Smooth muscle cell (in vitro differentiated cells): ENCODE measurements at regions not wholly inside any gene's neighbourhood (a gene's known extent, or its start where the extent isn't known, plus 50 kb on each side); places are given as distances from the start of the nearest gene placed in this dataset.
"Not testable (repeated sequence)": the region's sequence is repeated elsewhere in the genome, so short reads cannot be mapped to it uniquely, and the experiment has no call there.

ENCODE experiments used
- DNase-seq: peaks from one replicate; lab custom pipeline; 2025; ENCODE audit not compliant: unreplicated experiment; lab: John Stamatoyannopoulos, UW
- H2AFZ ChIP-seq: fragments of 200-600 bp; sonication (generic); 2 replicates; pipeline ENCODE4 v1.6.0; 2016; ENCODE audit warnings: antibody characterized with exemption, low read depth, mild to moderate bottlenecking
- H3F3A ChIP-seq: fragments of 200-600 bp; sonication (generic); 2 replicates; pipeline ENCODE4 v1.6.0; 2017; ENCODE audit warnings: antibody characterized with exemption, low read depth
- H3K27ac ChIP-seq: fragments of 200-600 bp; sonication (generic); 2 replicates; pipeline ENCODE4 v1.5.1; 2016; ENCODE audit warnings: low read depth, mild to moderate bottlenecking
- H3K27me3 ChIP-seq: fragments of 200-600 bp; sonication (generic); 2 replicates; pipeline ENCODE4 v1.6.1; 2016; ENCODE audit warnings: low read depth, mild to moderate bottlenecking
- H3K36me3 ChIP-seq: fragments of 200-600 bp; sonication (generic); 2 replicates; pipeline ENCODE4 v1.5.1; 2016; ENCODE audit warnings: low read depth
- H3K4me1 ChIP-seq: fragments of 200-600 bp; sonication (generic); 2 replicates; pipeline ENCODE4 v1.5.1; 2016; ENCODE audit warnings: low read depth
- H3K4me2 ChIP-seq: fragments of 200-600 bp; sonication (generic); 2 replicates; pipeline ENCODE4 v1.6.0; 2016; ENCODE audit warnings: mild to moderate bottlenecking
- H3K4me3 ChIP-seq: fragments of 200-600 bp; sonication (generic); 2 replicates; pipeline ENCODE4 v1.5.1; 2016; ENCODE audit warnings: mild to moderate bottlenecking
- H3K79me2 ChIP-seq: fragments of 200-600 bp; sonication (generic); 2 replicates; pipeline ENCODE4 v1.6.0; 2016; ENCODE audit warnings: low read depth, mild to moderate bottlenecking
- H3K9ac ChIP-seq: fragments of 200-600 bp; sonication (generic); 2 replicates; pipeline ENCODE4 v1.6.0; 2016; ENCODE audit warnings: low read depth
- H3K9me3 ChIP-seq: fragments of 200-600 bp; sonication (generic); replicated peaks from 2 replicates; pipeline ENCODE4 v1.5.1; 2016; ENCODE audit warnings: low read depth
- H4K20me1 ChIP-seq: fragments of 200-600 bp; sonication (generic); 2 replicates; pipeline ENCODE4 v1.6.0; 2016; ENCODE audit warnings: low read depth
- CTCF ChIP-seq: fragments of 200-600 bp; sonication (generic); IDR thresholded peaks from 2 replicates; pipeline ENCODE4 v1.5.1; 2017; ENCODE audit warnings: borderline replicate concordance, mild to moderate bottlenecking, antibody characterized with exemption; ENCODE audit not compliant: insufficient read depth, poor library complexity, severe bottlenecking
- whole genome bisulfite sequencing: methylation state at CpG from one replicate; pipeline ENCODE4 v1.1.7; 2016; ENCODE audit warnings: low lambda C conversion rate; 5-methylcytosine and 5-hydroxymethylcytosine counted together

- Histone ChIP-seq H3K27ac (no peak overlapping the region), H3K9me3 (no peaks in the 10 kb centered on the region), H4K20me1 (no peaks in the 10 kb centered on the region), H3K79me2 (no peaks in the 10 kb centered on the region), H2AFZ (no peak overlapping the region), H3F3A (no peaks in the 10 kb centered on the region), H3K36me3 (no peaks in the 10 kb centered on the region), H3K27me3 (no peaks in the 10 kb centered on the region), H3K4me2 (no peak overlapping the region), H3K4me1 (no peaks in the 10 kb centered on the region), H3K9ac (no peak overlapping the region), H3K4me3 (no peak overlapping the region)
- TF ChIP-seq CTCF: no peak
- 64% methylated on average over 5 of the region's 5 CpGs for WGBS
- no peak for DNase-seq
These were observed 319.5 kb upstream of the POF1B start for GRCh38 chrX:85698921-85699320.

GRCh38 chrX:85685843-85686242, 306.4 kb upstream of the POF1B start:
- Histone ChIP-seq H3K4me3 (no peak overlapping the region), H3K9me3 (no peaks in the 10 kb centered on the region), H3K27ac (no peak overlapping the region), H3K79me2 (no peaks in the 10 kb centered on the region), H3F3A (no peaks in the 10 kb centered on the region), H3K36me3 (no peaks in the 10 kb centered on the region), H3K27me3 (no peaks in the 10 kb centered on the region), H3K4me2 (no peak overlapping the region), H4K20me1 (no peaks in the 10 kb centered on the region), H3K9ac (no peak overlapping the region), H3K4me1 (no peaks in the 10 kb centered on the region), H2AFZ (no peak overlapping the region)
- DNase-seq: no peak
- no peak for TF ChIP-seq CTCF
- WGBS: 83% methylated on average over 5 of the region's 5 CpGs

DNA sequence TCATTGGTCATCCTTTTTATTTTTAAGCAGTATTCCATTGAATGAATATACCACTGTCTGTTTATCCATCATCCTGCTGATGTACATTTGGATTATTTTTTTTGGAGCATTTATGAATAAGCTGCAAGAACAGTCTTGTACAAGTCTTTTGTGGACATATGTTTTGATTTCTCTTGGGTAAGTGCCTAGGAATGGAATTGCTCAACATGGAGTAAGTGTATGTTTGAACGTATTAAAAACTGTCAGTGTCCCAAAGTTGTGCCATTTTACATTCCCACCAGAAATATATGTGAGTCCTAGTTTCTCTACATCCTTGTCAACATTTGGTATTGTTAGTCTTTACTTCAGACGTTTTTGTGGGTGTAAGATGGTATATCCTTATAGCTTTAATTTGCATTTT, 287.0 kb upstream of the POF1B start:
- Histone ChIP-seq H3K4me3 (no peak overlapping the region), H3K9me3 (no peaks in the 10 kb centered on the region), H3K9ac (no peak overlapping the region), H4K20me1 (no peaks in the 10 kb centered on the region), H3K79me2 (no peaks in the 10 kb centered on the region), H3K4me2 (no peak overlapping the region), H3K36me3 (no peaks in the 10 kb centered on the region), H3K27me3 (no peaks in the 10 kb centered on the region), H3F3A (no peaks in the 10 kb centered on the region), H2AFZ (no peak overlapping the region), H3K4me1 (no peaks in the 10 kb centered on the region), H3K27ac (no peak overlapping the region)
- TF ChIP-seq CTCF: no peak
- DNase-seq: no peak
- WGBS: 39% methylated on average over 2 of the region's 2 CpGs

GRCh38 chrX:85663970-85664369, 284.5 kb upstream of the POF1B start:
- not testable (repeated sequence) for H3K79me2 ChIP-seq, H3K36me3 ChIP-seq, H3K4me3 ChIP-seq, H2AFZ ChIP-seq, H3K4me2 ChIP-seq, H3K27ac ChIP-seq, H3K4me1 ChIP-seq, H4K20me1 ChIP-seq, H3F3A ChIP-seq, H3K27me3 ChIP-seq, DNase-seq, H3K9me3 ChIP-seq, H3K9ac ChIP-seq
- WGBS: 86% methylated on average over 5 of the region's 5 CpGs
